ENCODE measurements at regions not wholly inside any gene's neighbourhood (a gene's known extent, or its start where the extent isn't known, plus 50 kb on each side); places are given as distances from the start of the nearest gene placed in this dataset.

GRCh38 chr10:70966646-70967553, 78.5 kb upstream of the PCBD1 start:
- DNase-seq (ENCODE audit: low spot score): no peak

- DNase-seq (ENCODE audit: low spot score): no peak
Observed at GRCh38 chr10:70967591-70968587, 79.5 kb upstream of the PCBD1 start.

GRCh38 chr10:70969188-70969587, 80.8 kb upstream of the PCBD1 start:
- no peak for DNase-seq (ENCODE audit: low spot score)

- DNase-seq (ENCODE audit: low spot score): no peak
Observed at GRCh38 chr10:70970830-70971229, 82.5 kb upstream of the PCBD1 start.

- DNase-seq (ENCODE audit: low spot score): no peak
Observed at GRCh38 chr10:70973275-70973674, 84.9 kb upstream of the PCBD1 start.

GRCh38 chr10:70974351-70974901, 86.1 kb upstream of the PCBD1 start:
- peak; percentile 51 for DNase-seq (ENCODE audit: low spot score)

GRCh38 chr10:70974920-70975319, 86.6 kb upstream of the PCBD1 start:
- no peak for DNase-seq (ENCODE audit: low spot score)

GRCh38 chr10:70976063-70976695, 87.8 kb upstream of the PCBD1 start:
- no peak for DNase-seq (ENCODE audit: low spot score)

GRCh38 chr10:70977625-70978024, 89.3 kb upstream of the PCBD1 start:
- no peak for DNase-seq (ENCODE audit: low spot score)

GRCh38 chr10:70978181-70978580, 89.8 kb upstream of the PCBD1 start:
- DNase-seq (ENCODE audit: low spot score): no peak

- DNase-seq (ENCODE audit: low spot score): no peak
Observed at GRCh38 chr10:70978816-70979480, 90.6 kb upstream of the PCBD1 start.

GRCh38 chr10:70980687-70981086, 92.3 kb upstream of the PCBD1 start:
- DNase-seq (ENCODE audit: low spot score): no peak

- DNase-seq (ENCODE audit: low spot score): no peak
Observed at GRCh38 chr10:70981171-70981836, 92.9 kb upstream of the PCBD1 start.

GRCh38 chr10:70981936-70982335, 93.6 kb upstream of the PCBD1 start:
- DNase-seq (ENCODE audit: low spot score): no peak

- DNase-seq (ENCODE audit: low spot score): no peak
Observed at GRCh38 chr10:70982443-70982842, 94.1 kb upstream of the PCBD1 start.

- DNase-seq (ENCODE audit: low spot score): no peak
Observed at GRCh38 chr10:70984986-70985722, 96.8 kb upstream of the PCBD1 start.

GRCh38 chr10:70985824-70986622, 97.7 kb upstream of the PCBD1 start:
- no peak for DNase-seq (ENCODE audit: low spot score)

GRCh38 chr10:70986623-70986950, 98.2 kb upstream of the PCBD1 start:
- DNase-seq (ENCODE audit: low spot score): no peak

- no peak for DNase-seq (ENCODE audit: low spot score)
Observed at GRCh38 chr10:70987396-70988130, 99.2 kb upstream of the PCBD1 start.
